NT2/D1 (cell line): ENCODE measurements at regions not wholly inside any gene's neighbourhood (a gene's known extent, or its start where the extent isn't known, plus 50 kb on each side); places are given as distances from the start of the nearest gene placed in this dataset.

ENCODE experiments used
- DNase-seq: peaks from one replicate; pipeline ENCODE4 v3.0.0-alpha.2; 2011; ENCODE audit warnings: low read depth, low spot score
- H3K27me3 ChIP-seq: 2 replicates; pipeline ENCODE4 v1.6.0; 2011; ENCODE audit warnings: mild to moderate bottlenecking; ENCODE audit not compliant: insufficient read length, insufficient read depth
- H3K36me3 ChIP-seq: 2 replicates; pipeline ENCODE4 v1.6.1; 2011; ENCODE audit warnings: mild to moderate bottlenecking, low read length, mixed read lengths; ENCODE audit not compliant: insufficient read depth, insufficient read length
- H3K4me1 ChIP-seq: 2 replicates; pipeline ENCODE4 v1.5.1; 2011; ENCODE audit not compliant: insufficient read depth, insufficient read length
- H3K4me3 ChIP-seq: 2 replicates; pipeline ENCODE4 v1.5.1; 2011; ENCODE audit warnings: low read depth; ENCODE audit not compliant: insufficient read length
- H3K9ac ChIP-seq: 2 replicates; pipeline ENCODE4 v1.6.0; 2011; ENCODE audit warnings: low read depth; ENCODE audit not compliant: insufficient read length
- H3K9me3 ChIP-seq: 2 replicates; pipeline ENCODE4 v1.5.1; 2011; ENCODE audit warnings: mild to moderate bottlenecking, low read length; ENCODE audit not compliant: insufficient read depth
- SUZ12 ChIP-seq: IDR thresholded peaks from 2 replicates; pipeline ENCODE4 v1.6.1; 2011; ENCODE audit not compliant: insufficient read length, insufficient read depth; ENCODE audit errors: extremely low read depth
- YY1 ChIP-seq: IDR thresholded peaks from 2 replicates; pipeline ENCODE4 v1.6.1; 2011; ENCODE audit not compliant: insufficient read length, insufficient read depth
- ZNF274 ChIP-seq: IDR thresholded peaks from 2 replicates; pipeline ENCODE4 v1.6.1; 2011; ENCODE audit warnings: mild to moderate bottlenecking, low read depth, low read length

GRCh38 chr9:3721096-3721495 is 195.3 kb upstream of the RFX3 start:
- Histone ChIP-seq H3K9me3 (no peaks in the 10 kb centered on the region), H3K9ac (no peak overlapping the region), H3K4me3 (no peak overlapping the region), H3K27me3 (no peaks in the 10 kb centered on the region), H3K4me1 (no peaks in the 10 kb centered on the region), H3K36me3 (no peaks in the 10 kb centered on the region)
- TF ChIP-seq SUZ12 (no peak), YY1 (no peak), ZNF274 (no peak)
- no peak for DNase-seq

- DNase-seq, result no peak
- no peaks in the 10 kb centered on the region for H3K36me3 ChIP-seq
- TF ChIP-seq SUZ12 (no peak), YY1 (no peak), ZNF274 (no peak)
- H3K27me3 ChIP-seq, result no peaks in the 10 kb centered on the region
- H3K4me1 ChIP-seq, result no peaks in the 10 kb centered on the region
- no peak overlapping the region for H3K4me3 ChIP-seq
- no peak overlapping the region for H3K9ac ChIP-seq
- H3K9me3 ChIP-seq, result no peaks in the 10 kb centered on the region
Observed at GRCh38 chr9:3719286-3719685, 193.5 kb upstream of the RFX3 start.

- H3K4me1 ChIP-seq, result no peaks in the 10 kb centered on the region
- TF ChIP-seq SUZ12, result no peak
- no peak for TF ChIP-seq ZNF274
- no peak for TF ChIP-seq YY1
- no peaks in the 10 kb centered on the region for H3K9me3 ChIP-seq
- H3K9ac ChIP-seq, result no peak overlapping the region
- DNase-seq, result no peak
- no peaks in the 10 kb centered on the region for H3K27me3 ChIP-seq
- H3K36me3 ChIP-seq, result no peaks in the 10 kb centered on the region
- H3K4me3 ChIP-seq, result no peak overlapping the region
Observed at GRCh38 chr9:3716415-3716814, 190.6 kb upstream of the RFX3 start.

- Histone ChIP-seq H3K27me3 (no peaks in the 10 kb centered on the region), H3K4me1 (no peaks in the 10 kb centered on the region), H3K36me3 (no peaks in the 10 kb centered on the region), H3K9me3 (no peaks in the 10 kb centered on the region), H3K4me3 (no peak overlapping the region), H3K9ac (no peak overlapping the region)
- TF ChIP-seq YY1 (no peak), ZNF274 (no peak), SUZ12 (no peak)
- DNase-seq, result no peak
Observed at GRCh38 chr9:3708751-3709150, 182.9 kb upstream of the RFX3 start.

- H3K36me3 ChIP-seq, result no peaks in the 10 kb centered on the region
- no peak for DNase-seq
- no peaks in the 10 kb centered on the region for H3K27me3 ChIP-seq
- no peaks in the 10 kb centered on the region for H3K9me3 ChIP-seq
- TF ChIP-seq SUZ12 (no peak), ZNF274 (no peak), YY1 (no peak)
- no peak overlapping the region for H3K9ac ChIP-seq
- H3K4me3 ChIP-seq, result no peak overlapping the region
- H3K4me1 ChIP-seq, result no peaks in the 10 kb centered on the region
Observed at GRCh38 chr9:3704890-3705289, 179.1 kb upstream of the RFX3 start.

GRCh38 chr9:3700772-3701171 is 175.0 kb upstream of the RFX3 start:
- H3K27me3 ChIP-seq, result no peaks in the 10 kb centered on the region
- H3K36me3 ChIP-seq, result no peaks in the 10 kb centered on the region
- H3K4me1 ChIP-seq, result peaks cover 2% of the 10 kb centered on the region
- no peak overlapping the region for H3K4me3 ChIP-seq
- H3K9me3 ChIP-seq, result no peaks in the 10 kb centered on the region
- no peak for DNase-seq
- no peak overlapping the region for H3K9ac ChIP-seq
- TF ChIP-seq YY1 (no peak), ZNF274 (no peak), SUZ12 (no peak)

GRCh38 chr9:3699883-3700282 is 174.1 kb upstream of the RFX3 start:
- no peak for TF ChIP-seq YY1
- no peak for TF ChIP-seq ZNF274
- no peak for TF ChIP-seq SUZ12
- H3K9ac ChIP-seq, result no peak overlapping the region
- no peak overlapping the region for H3K4me3 ChIP-seq
- no peaks in the 10 kb centered on the region for H3K36me3 ChIP-seq
- no peaks in the 10 kb centered on the region for H3K27me3 ChIP-seq
- no peaks in the 10 kb centered on the region for H3K9me3 ChIP-seq
- H3K4me1 ChIP-seq, result peaks cover 2% of the 10 kb centered on the region
- DNase-seq, result no peak

- no peak for TF ChIP-seq YY1
- TF ChIP-seq ZNF274, result no peak
- no peak for TF ChIP-seq SUZ12
- Histone ChIP-seq H3K36me3 (no peaks in the 10 kb centered on the region), H3K27me3 (no peaks in the 10 kb centered on the region), H3K9ac (no peak overlapping the region), H3K4me1 (peaks cover 2% of the 10 kb centered on the region), H3K4me3 (no peak overlapping the region), H3K9me3 (no peaks in the 10 kb centered on the region)
- DNase-seq, result no peak
Observed at GRCh38 chr9:3698531-3698930, 172.7 kb upstream of the RFX3 start.
